HFF-Myc (cell line): ENCODE measurements at regions not wholly inside any gene's neighbourhood (a gene's known extent, or its start where the extent isn't known, plus 50 kb on each side); places are given as distances from the start of the nearest gene placed in this dataset.

Experiments
- DNase-seq: peaks from one replicate; pipeline ENCODE4 v3.0.0-alpha.2; 2011; ENCODE audit warnings: low read depth; ENCODE audit errors: extremely low read depth
- H3K4me3 ChIP-seq: replicated peaks from 2 replicates; pipeline ENCODE4 v1.5.1; 2011; ENCODE audit warnings: low read depth, mild to moderate bottlenecking, control low read depth, low read length
- CTCF ChIP-seq: IDR thresholded peaks from 2 replicates; pipeline ENCODE4 v1.5.1; 2012; ENCODE audit warnings: mild to moderate bottlenecking, low read depth, low read length, control low read depth; ENCODE audit errors: missing control alignments

- no peak overlapping the region for H3K4me3 ChIP-seq
- no peak for DNase-seq
- TF ChIP-seq CTCF: no peak
Observed at GRCh38 chr1:221162352-221162751, 283.1 kb downstream of the HLX start.

GRCh38 chr1:221162939-221163338, 283.7 kb downstream of the HLX start:
- no peak for TF ChIP-seq CTCF
- no peak for DNase-seq
- H3K4me3 ChIP-seq: no peak overlapping the region

GRCh38 chr1:221164029-221164428, 284.8 kb downstream of the HLX start:
- no peak for DNase-seq
- no peak for TF ChIP-seq CTCF

GRCh38 chr1:221164951-221165838, 286.0 kb downstream of the HLX start:
- no peak for DNase-seq
- no peak for TF ChIP-seq CTCF
- H3K4me3 ChIP-seq: no peak overlapping the region

More at GRCh38 chr1:221164029-221164428, 284.8 kb downstream of the HLX start:
- H3K4me3 ChIP-seq: no peak overlapping the region

GRCh38 chr1:221165839-221166500, 286.7 kb downstream of the HLX start:
- no peak for DNase-seq
- no peak for TF ChIP-seq CTCF
- H3K4me3 ChIP-seq: no peak overlapping the region

GRCh38 chr1:221166559-221167318, 287.5 kb downstream of the HLX start:
- no peak overlapping the region for H3K4me3 ChIP-seq
- DNase-seq: no peak
- no peak for TF ChIP-seq CTCF
